GM18505 (cell line): ENCODE measurements at regions not wholly inside any gene's neighbourhood (a gene's known extent, or its start where the extent isn't known, plus 50 kb on each side); places are given as distances from the start of the nearest gene placed in this dataset.
"Not testable (repeated sequence)": the region's sequence is repeated elsewhere in the genome, so short reads cannot be mapped to it uniquely, and the experiment has no call there.

ENCODE experiments used
- ATAC-seq: cut with Tn5 transposase; IDR thresholded peaks from one replicate; pipeline ENCODE4 v1.9.1; 2021; ENCODE audit not compliant: unreplicated experiment
- POLR2A ChIP-seq: IDR thresholded peaks from 4 replicates; pipeline ENCODE4 v1.6.1; 2011; ENCODE audit warnings: borderline replicate concordance; ENCODE audit not compliant: insufficient read depth, insufficient read length; ENCODE audit errors: extremely low read depth

GRCh38 chr4:63063760-63064159 lies 1345.5 kb downstream of the TECRL start:
- no peak for ATAC-seq
- no peak for TF ChIP-seq POLR2A

GRCh38 chr4:63062891-63063290 lies 1346.4 kb downstream of the TECRL start:
- ATAC-seq = not testable (repeated sequence)

DNA sequence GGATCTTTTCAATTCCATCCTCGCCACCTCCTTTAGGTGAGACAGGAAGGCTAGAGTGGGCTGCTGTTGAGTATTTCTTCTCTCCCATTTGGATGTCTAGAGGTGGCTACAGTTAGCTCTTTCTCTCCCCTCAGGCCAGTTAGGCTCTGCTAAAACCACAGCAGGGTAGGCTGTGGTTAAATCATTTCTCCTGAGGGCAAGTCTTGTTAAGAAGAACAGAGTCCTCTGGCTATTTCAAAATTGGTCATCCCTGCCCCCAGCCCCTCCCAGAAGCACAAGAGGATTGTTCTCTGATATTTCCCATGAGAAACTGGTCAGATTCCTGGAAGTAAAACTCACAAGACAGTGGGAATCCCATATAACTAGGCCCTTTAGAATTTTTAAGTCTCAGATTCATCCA lies 1359.5 kb downstream of the TECRL start:
- TF ChIP-seq POLR2A = no peak
- no peak for ATAC-seq

GRCh38 chr4:63049278-63049677 lies 1360.0 kb downstream of the TECRL start:
- no peak for ATAC-seq
- no peak for TF ChIP-seq POLR2A

DNA sequence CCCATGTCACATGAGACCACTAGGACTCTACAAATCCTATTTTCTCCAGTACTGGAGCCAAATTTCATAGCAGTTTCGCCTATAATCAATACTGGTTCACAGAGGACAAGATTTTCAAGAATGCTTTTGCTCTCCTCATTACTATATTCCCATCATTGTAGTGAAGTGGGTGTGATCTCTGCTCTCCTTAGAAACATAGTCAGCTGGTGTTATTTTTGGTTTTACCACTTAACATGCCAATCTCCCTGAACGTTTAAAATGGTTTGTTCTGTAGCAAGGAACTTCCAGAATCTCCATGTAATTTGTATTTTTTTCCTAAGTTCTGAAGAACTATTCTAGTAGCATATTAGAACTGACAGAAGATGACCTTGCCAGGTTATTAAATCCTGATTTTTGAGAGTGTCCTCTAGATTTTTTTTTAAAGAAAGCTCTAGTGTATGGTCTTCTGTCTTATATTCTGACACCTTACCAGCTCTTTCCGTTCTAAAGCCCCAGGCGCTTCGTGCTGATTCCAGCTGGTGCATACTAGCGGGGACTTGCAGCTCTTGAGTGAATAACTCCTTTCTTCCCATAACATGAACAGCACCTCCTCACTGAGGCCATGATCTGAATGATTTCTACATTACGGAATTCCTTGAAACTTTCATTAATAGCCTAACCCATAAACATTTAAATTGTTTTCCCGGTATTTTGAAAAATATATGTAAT lies 1372.9 kb downstream of the TECRL start:
- no peak for ATAC-seq
- TF ChIP-seq POLR2A = no peak

DNA sequence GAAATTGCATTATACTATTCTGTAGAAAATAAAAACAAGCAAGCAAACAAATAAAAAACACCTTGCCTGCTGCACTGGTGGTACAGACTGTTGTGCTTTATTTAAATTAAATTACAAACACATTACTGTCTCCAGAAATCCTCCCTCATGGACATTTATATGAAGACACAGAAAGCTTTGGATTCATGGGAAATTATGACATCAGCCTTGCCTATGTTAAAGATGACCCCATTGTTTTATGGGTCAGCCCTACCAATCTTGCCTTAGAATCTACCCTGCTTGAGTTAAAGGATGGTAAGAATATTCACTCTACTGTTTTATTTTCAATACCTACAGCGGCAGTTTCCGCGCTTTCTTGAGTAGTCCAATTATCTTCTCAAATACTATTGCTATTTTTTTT lies 1379.9 kb downstream of the TECRL start:
- no peak for TF ChIP-seq POLR2A
- ATAC-seq = no peak

GRCh38 chr4:63020661-63021060 lies 1388.6 kb downstream of the TECRL start:
- no peak for TF ChIP-seq POLR2A
- ATAC-seq = no peak

GRCh38 chr4:63017300-63017699 lies 1392.0 kb downstream of the TECRL start:
- no peak for ATAC-seq
- TF ChIP-seq POLR2A = no peak

- TF ChIP-seq POLR2A = no peak
- no peak for ATAC-seq
Observed at GRCh38 chr4:62970846-62971245, 1438.4 kb downstream of the TECRL start.

DNA sequence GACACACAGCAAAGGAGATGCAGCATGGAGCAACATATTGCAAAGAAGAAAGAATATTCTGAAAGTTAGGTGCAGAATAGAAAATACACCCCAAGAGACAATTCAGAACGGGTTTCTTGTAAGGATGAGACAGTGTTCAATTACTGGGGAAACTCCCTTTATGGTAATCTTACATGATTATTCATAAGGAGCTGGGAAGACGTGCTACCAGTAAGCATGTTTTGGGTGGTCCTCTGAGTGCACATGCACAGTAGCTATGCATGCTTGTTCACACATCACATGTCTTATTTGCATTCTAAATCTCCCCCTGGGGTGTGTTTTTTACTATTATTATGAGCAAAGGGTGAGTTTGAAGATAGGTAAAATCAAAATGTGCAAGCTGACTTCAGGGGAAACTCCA lies 1448.8 kb downstream of the TECRL start:
- TF ChIP-seq POLR2A = no peak
- ATAC-seq = no peak

DNA sequence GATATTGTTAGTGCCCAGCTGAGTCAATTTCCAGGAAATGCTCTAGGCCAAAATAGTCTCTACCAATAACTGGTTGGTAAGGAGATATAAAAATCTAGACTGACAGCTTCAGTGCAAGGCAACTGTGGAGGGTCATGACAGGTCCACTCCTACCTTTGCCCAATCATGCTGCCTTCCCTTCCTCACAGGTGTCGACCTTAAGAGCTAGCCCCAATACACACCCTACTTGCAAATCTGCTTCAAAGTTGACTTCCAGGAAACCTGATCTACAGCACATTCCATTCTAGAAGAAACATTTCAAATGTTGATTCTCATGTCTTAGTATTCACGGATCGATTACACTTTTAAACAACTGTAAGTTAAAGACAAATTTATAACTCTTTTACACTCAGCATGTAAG lies 1455.5 kb downstream of the TECRL start:
- ATAC-seq = no peak
- no peak for TF ChIP-seq POLR2A

DNA sequence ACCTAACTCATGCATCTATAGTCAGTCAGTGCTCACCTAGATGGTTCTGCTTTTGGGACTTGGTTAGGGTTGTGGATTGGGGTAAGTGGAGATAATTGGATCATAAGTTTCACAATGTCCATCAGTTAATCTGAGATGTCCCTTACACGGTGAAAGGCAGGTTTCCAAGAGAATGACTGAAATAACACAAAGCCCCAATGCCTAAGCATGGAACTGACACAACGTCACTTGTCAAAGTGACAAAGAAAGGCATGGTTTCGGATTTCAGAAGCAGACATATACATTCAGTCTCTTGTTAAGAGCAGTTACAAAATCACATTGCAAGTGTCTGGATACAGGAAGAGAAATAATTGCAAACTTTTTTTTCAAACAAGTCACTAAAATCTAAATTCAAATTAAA lies 1456.9 kb downstream of the TECRL start:
- TF ChIP-seq POLR2A = no peak

GRCh38 chr4:62948108-62948507 lies 1461.1 kb downstream of the TECRL start:
- no peak for TF ChIP-seq POLR2A
- no peak for ATAC-seq

More for the DNA sequence above, 1456.9 kb downstream of the TECRL start:
- ATAC-seq = no peak

- ATAC-seq = no peak
- TF ChIP-seq POLR2A = no peak
Observed at GRCh38 chr4:62940229-62940628, 1469.0 kb downstream of the TECRL start.

DNA sequence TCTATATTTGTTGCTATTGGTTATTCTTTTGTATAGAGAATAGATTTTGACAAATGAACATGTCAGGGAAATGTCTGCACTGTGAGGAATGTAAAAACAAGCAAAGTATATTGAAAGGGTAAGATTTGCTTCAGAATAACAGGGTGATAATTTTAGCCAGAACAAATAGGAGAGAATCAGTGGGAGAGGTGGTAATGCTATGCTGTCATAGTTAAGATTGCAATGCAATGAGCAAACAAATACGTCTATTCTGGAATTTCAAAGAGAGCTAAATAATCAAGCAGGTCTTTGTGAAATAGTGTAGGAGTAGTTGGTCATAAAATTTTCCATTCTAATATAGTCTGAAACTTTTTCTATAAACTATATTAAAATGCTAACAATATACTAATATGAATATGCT lies 1478.4 kb downstream of the TECRL start:
- ATAC-seq = no peak

More for the DNA sequence above, 1478.4 kb downstream of the TECRL start:
- TF ChIP-seq POLR2A = no peak
